NCI-H128 (cell line): ENCODE measurements at regions not wholly inside any gene's neighbourhood (a gene's known extent, or its start where the extent isn't known, plus 50 kb on each side); places are given as distances from the start of the nearest gene placed in this dataset.
"Not testable (repeated sequence)": the region's sequence is repeated elsewhere in the genome, so short reads cannot be mapped to it uniquely, and the experiment has no call there.

Experiments
- DNase-seq: peaks from one replicate; lab custom pipeline; 2025; ENCODE audit not compliant: unreplicated experiment; lab: John Stamatoyannopoulos, UW

- DNase-seq: no peak
These were observed 160.4 kb downstream of the ESM1 start for GRCh38 chr5:54825005-54825404.

GRCh38 chr5:54823006-54823405, 162.4 kb downstream of the ESM1 start:
- DNase-seq: no peak

GRCh38 chr5:54822324-54822687, 163.1 kb downstream of the ESM1 start:
- DNase-seq: no peak

- no peak for DNase-seq
These were observed 163.7 kb downstream of the ESM1 start for GRCh38 chr5:54821445-54822323.

- DNase-seq: no peak
These were observed 164.9 kb downstream of the ESM1 start for GRCh38 chr5:54820346-54821134.

- DNase-seq: no peak
These were observed 178.0 kb downstream of the ESM1 start for GRCh38 chr5:54807421-54807820.

GRCh38 chr5:54804521-54804920, 180.9 kb downstream of the ESM1 start:
- no peak for DNase-seq

GRCh38 chr5:54804086-54804485, 181.3 kb downstream of the ESM1 start:
- no peak for DNase-seq

GRCh38 chr5:54803471-54804011, 181.9 kb downstream of the ESM1 start:
- no peak for DNase-seq

- DNase-seq: no peak
These were observed 185.7 kb downstream of the ESM1 start for GRCh38 chr5:54799645-54800044.

- no peak for DNase-seq
These were observed 189.6 kb downstream of the ESM1 start for GRCh38 chr5:54795777-54796176.

GRCh38 chr5:54795284-54795683, 190.1 kb downstream of the ESM1 start:
- DNase-seq: no peak

- no peak for DNase-seq
These were observed 191.0 kb downstream of the ESM1 start for GRCh38 chr5:54794135-54794975.

- no peak for DNase-seq
These were observed 191.8 kb downstream of the ESM1 start for GRCh38 chr5:54793468-54794134.

- DNase-seq: no peak
These were observed 192.6 kb downstream of the ESM1 start for GRCh38 chr5:54792611-54793404.

- not testable (repeated sequence) for DNase-seq
These were observed 197.5 kb downstream of the ESM1 start for GRCh38 chr5:54787910-54788309.

- no peak for DNase-seq
These were observed 199.4 kb downstream of the ESM1 start for GRCh38 chr5:54785729-54786591.

GRCh38 chr5:54778783-54779182, 206.6 kb downstream of the ESM1 start:
- no peak for DNase-seq

GRCh38 chr5:54775645-54776044, 209.7 kb downstream of the ESM1 start:
- DNase-seq: no peak
